Endothelial cell of umbilical vein (primary cell): ENCODE measurements at regions not wholly inside any gene's neighbourhood (a gene's known extent, or its start where the extent isn't known, plus 50 kb on each side); places are given as distances from the start of the nearest gene placed in this dataset.

ENCODE experiments used
- BruUV-seq: library from RNA; stranded (reverse); fragments of 400-500 nt; replicated peaks from 2 replicates; lab custom pipeline; 2021; lab: Mats Ljungman, UMichigan
- CTCF ChIA-PET: fragments of 300-600, 350-600 bp; sonication (Branson Sonifier 250); formaldehyde crosslinking; loops from one replicate; lab custom pipeline; 2021; ENCODE audit warnings: antibody characterized with exemption, inconsistent platforms; lab: Charles Lee
- POLR2A ChIA-PET: fragments of 300-600, 350-600 bp; sonication (Branson Sonifier 250); formaldehyde crosslinking; loops from one replicate; lab custom pipeline; 2021; ENCODE audit warnings: antibody characterized with exemption, inconsistent platforms; lab: Charles Lee
- DNase-seq: peaks from one replicate; pipeline ENCODE4 v3.0.0-alpha.2; 2011; ENCODE audit warnings: low read depth, low spot score
- FAIRE-seq: peaks from 2 replicates; lab custom pipeline; 2011; peaks lifted over from hg19 to GRCh38; lab: Jason Lieb, UNC
- H2AFZ ChIP-seq: 2 replicates; pipeline ENCODE4 v1.6.0; 2012; ENCODE audit warnings: low read depth, low read length, control low read depth, inconsistent platforms
- H3K27ac ChIP-seq: 2 replicates; pipeline ENCODE4 v1.5.1; 2011; ENCODE audit warnings: low read depth, mild to moderate bottlenecking, control low read depth, low read length, moderate library complexity; ENCODE audit not compliant: insufficient read depth
- H3K27me3 ChIP-seq, 2 experiments: 2 replicates each; pipeline versions ENCODE4 v1.6.0 to v1.6.1; 2011; ENCODE audit warnings: low read length in 2 of 2, mixed read lengths in 1 of 2; ENCODE audit not compliant: control insufficient read depth in 2 of 2, insufficient read depth in 2 of 2
- H3K36me3 ChIP-seq, 2 experiments: 2 replicates in 1 of 2; 3 replicates in 1 of 2; pipeline ENCODE4 v1.5.1; 2011; ENCODE audit warnings: low read length in 2 of 2, mild to moderate bottlenecking in 1 of 2, moderate library complexity in 1 of 2; ENCODE audit not compliant: control insufficient read depth in 2 of 2, insufficient read depth in 2 of 2; ENCODE audit errors: extremely low read depth in 1 of 2
- H3K4me1 ChIP-seq: 3 replicates; pipeline ENCODE4 v1.5.1; 2011; ENCODE audit warnings: mild to moderate bottlenecking, low read length; ENCODE audit not compliant: control insufficient read depth, insufficient read depth; ENCODE audit errors: extremely low read depth
- H3K4me2 ChIP-seq: 2 replicates; pipeline ENCODE4 v1.6.1; 2011; ENCODE audit warnings: low read length, control low read depth, mixed read lengths; ENCODE audit not compliant: insufficient read depth
- H3K4me3 ChIP-seq, 3 experiments: fragments of 200-600 bp in 1 of 3; sonication (generic), shearing (Covaris generic) in 1 of 3; replicated peaks in 1 of 3; 2 replicates each; pipeline ENCODE4 v1.5.1; 2011 to 2016; ENCODE audit warnings: control low read depth in 3 of 3, low read length in 3 of 3, mild to moderate bottlenecking in 2 of 3, inconsistent platforms in 1 of 3, low read depth in 1 of 3, moderate library complexity in 1 of 3; ENCODE audit not compliant: insufficient read depth in 1 of 3
- H3K79me2 ChIP-seq: 2 replicates; pipeline ENCODE4 v1.6.0; 2012; ENCODE audit warnings: low read length, inconsistent platforms; ENCODE audit not compliant: control insufficient read depth, insufficient read depth
- H3K9ac ChIP-seq: replicated peaks from 2 replicates; pipeline ENCODE3; 2011; ENCODE audit warnings: low read length, control low read depth; ENCODE audit not compliant: insufficient read depth; ENCODE audit errors: extremely low read depth
- H3K9me1 ChIP-seq: replicated peaks from 3 replicates; pipeline ENCODE4 v1.6.0; 2011; ENCODE audit warnings: mild to moderate bottlenecking, low read length; ENCODE audit not compliant: control insufficient read depth, insufficient read depth; ENCODE audit errors: extremely low read depth
- H3K9me3 ChIP-seq: replicated peaks from 2 replicates; pipeline ENCODE4 v1.5.1; 2012; ENCODE audit warnings: low read length, inconsistent platforms; ENCODE audit not compliant: control insufficient read depth, insufficient read depth
- H4K20me1 ChIP-seq: replicated peaks from 2 replicates; pipeline ENCODE3; 2011; ENCODE audit warnings: mild to moderate bottlenecking, low read length; ENCODE audit not compliant: control insufficient read depth, insufficient read depth; ENCODE audit errors: extremely low read depth
- FOS ChIP-seq: IDR thresholded peaks from 2 replicates; pipeline ENCODE4 v1.6.1; 2011; ENCODE audit warnings: mild to moderate bottlenecking, low read length, moderate library complexity, borderline replicate concordance; ENCODE audit not compliant: insufficient read depth
- GATA2 ChIP-seq: IDR thresholded peaks from 2 replicates; pipeline ENCODE4 v1.7.0; 2011; ENCODE audit warnings: low read depth, mild to moderate bottlenecking, moderate library complexity, mixed read lengths, low read length; ENCODE audit not compliant: insufficient read length, insufficient read depth
- JUN ChIP-seq: IDR thresholded peaks from 2 replicates; pipeline ENCODE4 v1.6.1; 2011; ENCODE audit warnings: borderline replicate concordance, low read depth; ENCODE audit not compliant: insufficient read length, insufficient read depth
- MAX ChIP-seq: IDR thresholded peaks from 2 replicates; pipeline ENCODE4 v1.6.1; 2011; ENCODE audit not compliant: insufficient read depth, insufficient read length
- MYC ChIP-seq: IDR thresholded peaks from one replicate; pipeline ENCODE4 v1.6.1; 2011; ENCODE audit warnings: mild to moderate bottlenecking, low read depth, low read length
- POLR2AphosphoS5 ChIP-seq: IDR thresholded peaks from 2 replicates; pipeline ENCODE4 v1.6.1; 2012; ENCODE audit warnings: low read depth, mild to moderate bottlenecking, control low read depth, low read length, moderate library complexity; ENCODE audit not compliant: insufficient read depth
- dilution Hi-C: fragments of 300-500 bp; cut with MboI; formaldehyde crosslinking; loops from one replicate; pipeline ENCODE4 v1.15.0; 2019; ENCODE audit warnings: low sequenced_read_pairs; ENCODE audit not compliant: extremely low pct_ligation_motif_present
- intact Hi-C: fragments of 100-400 bp; cut with micrococcal nuclease; formaldehyde crosslinking; loops from one replicate; pipeline ENCODE4 v1.10.0; 2022
- TF ChIP-seq, protein P1 (sequence below), 2 donors: IDR thresholded peaks; 1 replicate in 1 of 2; 2 replicates in 1 of 2; pipeline ENCODE4 v1.5.1; 2011; ENCODE audit warnings: low read length in 2 of 2, mild to moderate bottlenecking in 2 of 2, moderate library complexity in 2 of 2, control low read depth in 1 of 2, inconsistent platforms in 1 of 2, low read depth in 1 of 2; ENCODE audit not compliant: insufficient read depth in 1 of 2; ENCODE audit errors: extremely low read depth in 1 of 2

DNA sequence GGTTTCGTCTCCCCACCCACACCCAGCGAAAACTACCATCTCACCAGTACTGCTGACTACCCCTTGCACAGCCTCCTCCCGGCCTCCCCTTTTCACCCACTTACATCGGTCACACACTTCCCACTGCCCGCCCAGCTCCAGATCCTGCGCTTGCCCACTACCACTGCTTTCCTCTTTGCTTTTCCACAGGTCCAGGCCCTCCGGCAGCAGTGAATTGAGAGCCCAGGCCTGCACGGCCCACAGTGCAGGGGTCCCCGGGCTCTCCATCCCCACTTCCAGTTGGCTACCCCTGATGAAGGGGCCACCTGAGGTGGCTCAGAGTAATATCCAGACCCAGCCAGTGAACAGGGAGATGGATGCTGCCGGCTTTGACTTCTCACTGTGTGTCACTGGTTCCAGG lies 120.2 kb upstream of the FSTL4 start:
- H3K4me3 ChIP-seq: no peak overlapping the region
- no peak overlapping the region for H2AFZ ChIP-seq
- no peak overlapping the region for H3K9ac ChIP-seq
- FAIRE-seq: no peak
- H3K9me3 ChIP-seq: no peaks in the 10 kb centered on the region
- H4K20me1 ChIP-seq: no peaks in the 10 kb centered on the region
- H3K9me1 ChIP-seq: no peaks in the 10 kb centered on the region
- H3K27ac ChIP-seq: no peak overlapping the region
- TF ChIP-seq GATA2 (no peak), MAX (no peak), POLR2AphosphoS5 (no peak), JUN (no peak), FOS (no peak)
- TF ChIP-seq, protein P1, sequence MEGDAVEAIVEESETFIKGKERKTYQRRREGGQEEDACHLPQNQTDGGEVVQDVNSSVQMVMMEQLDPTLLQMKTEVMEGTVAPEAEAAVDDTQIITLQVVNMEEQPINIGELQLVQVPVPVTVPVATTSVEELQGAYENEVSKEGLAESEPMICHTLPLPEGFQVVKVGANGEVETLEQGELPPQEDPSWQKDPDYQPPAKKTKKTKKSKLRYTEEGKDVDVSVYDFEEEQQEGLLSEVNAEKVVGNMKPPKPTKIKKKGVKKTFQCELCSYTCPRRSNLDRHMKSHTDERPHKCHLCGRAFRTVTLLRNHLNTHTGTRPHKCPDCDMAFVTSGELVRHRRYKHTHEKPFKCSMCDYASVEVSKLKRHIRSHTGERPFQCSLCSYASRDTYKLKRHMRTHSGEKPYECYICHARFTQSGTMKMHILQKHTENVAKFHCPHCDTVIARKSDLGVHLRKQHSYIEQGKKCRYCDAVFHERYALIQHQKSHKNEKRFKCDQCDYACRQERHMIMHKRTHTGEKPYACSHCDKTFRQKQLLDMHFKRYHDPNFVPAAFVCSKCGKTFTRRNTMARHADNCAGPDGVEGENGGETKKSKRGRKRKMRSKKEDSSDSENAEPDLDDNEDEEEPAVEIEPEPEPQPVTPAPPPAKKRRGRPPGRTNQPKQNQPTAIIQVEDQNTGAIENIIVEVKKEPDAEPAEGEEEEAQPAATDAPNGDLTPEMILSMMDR (IDR thresholded peaks at IDR 0.05; ENCODE audit: extremely low read depth in 1 of 2, insufficient read depth in 1 of 2, low read depth in 1 of 2, low read length in 2 of 2): no peak
- no peak for DNase-seq
- ChIA-PET CTCF (no interaction called here), POLR2A (no interaction called here)
- no TSS peak for BruUV-seq
- H3K4me1 ChIP-seq: peaks cover 16% of the 10 kb centered on the region
- dilution Hi-C loops (no loop called here), intact Hi-C loops (no loop called here)
- no peaks in the 10 kb centered on the region for H3K79me2 ChIP-seq
- H3K27me3 ChIP-seq: no peaks in the 10 kb centered on the region
- H3K4me2 ChIP-seq: no peak overlapping the region
- H3K36me3 ChIP-seq: no peaks in the 10 kb centered on the region

GRCh38 chr5:133731951-133732350 lies 119.6 kb upstream of the FSTL4 start:
- TF ChIP-seq, protein P1 (IDR thresholded peaks at IDR 0.05; ENCODE audit: extremely low read depth in 1 of 2, insufficient read depth in 1 of 2, low read depth in 1 of 2, low read length in 2 of 2): no peak
- no peak for TF ChIP-seq GATA2
- TF ChIP-seq MYC: no peak
- DNase-seq: no peak

More at GRCh38 chr5:133731951-133732350, 119.6 kb upstream of the FSTL4 start:
- Histone ChIP-seq H3K4me2 (no peak overlapping the region), H3K9me3 (no peaks in the 10 kb centered on the region), H3K9me1 (no peaks in the 10 kb centered on the region), H3K9ac (no peak overlapping the region), H3K27ac (no peak overlapping the region), H3K4me1 (peaks cover 16% of the 10 kb centered on the region), H3K79me2 (no peaks in the 10 kb centered on the region), H4K20me1 (no peaks in the 10 kb centered on the region), H3K27me3 (no peaks in the 10 kb centered on the region), H2AFZ (no peak overlapping the region), H3K4me3 (no peak overlapping the region), H3K36me3 (no peaks in the 10 kb centered on the region)
- no peak for FAIRE-seq
- intact Hi-C loops: no loop called here
- ChIA-PET POLR2A (no interaction called here), CTCF (interaction anchor here (0.9 kb wide), 1 partner anchor 27 kb away, joined by 3 read pairs; no protein-coding TSS in a partner anchor)
- BruUV-seq: no TSS peak
- dilution Hi-C loops: no loop called here
